GM18502 (cell line): ENCODE measurements at regions not wholly inside any gene's neighbourhood (a gene's known extent, or its start where the extent isn't known, plus 50 kb on each side); places are given as distances from the start of the nearest gene placed in this dataset.

Experiments
- ATAC-seq: cut with Tn5 transposase; IDR thresholded peaks from one replicate; pipeline ENCODE4 v1.9.1; 2021; ENCODE audit warnings: mild to moderate bottlenecking; ENCODE audit not compliant: unreplicated experiment, poor library complexity

- ATAC-seq: no peak
Measured at GRCh38 chr5:35331956-35332950, 102.0 kb upstream of the PRLR start.

DNA sequence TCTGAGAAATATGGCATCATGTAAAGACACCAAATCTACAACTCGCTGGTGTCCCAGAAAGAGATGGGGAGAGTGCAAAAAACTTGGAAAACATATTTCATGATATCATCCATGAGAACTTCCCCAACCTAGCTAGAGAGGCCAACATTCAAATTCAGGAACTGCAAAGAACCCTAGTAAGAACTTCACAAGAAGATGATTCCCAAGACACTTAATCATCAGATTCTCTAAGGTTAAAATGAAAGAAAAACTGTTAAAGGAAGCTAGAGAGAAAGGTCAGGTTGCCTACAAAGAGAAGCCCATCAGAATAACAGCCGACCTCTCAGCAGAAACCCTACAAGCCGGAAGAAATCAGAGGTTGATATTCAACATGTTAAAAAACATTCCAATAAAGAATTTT lies 95.5 kb upstream of the PRLR start:
- no peak for ATAC-seq

- no peak for ATAC-seq
Measured at GRCh38 chr5:35324679-35325078, 94.4 kb upstream of the PRLR start.

DNA sequence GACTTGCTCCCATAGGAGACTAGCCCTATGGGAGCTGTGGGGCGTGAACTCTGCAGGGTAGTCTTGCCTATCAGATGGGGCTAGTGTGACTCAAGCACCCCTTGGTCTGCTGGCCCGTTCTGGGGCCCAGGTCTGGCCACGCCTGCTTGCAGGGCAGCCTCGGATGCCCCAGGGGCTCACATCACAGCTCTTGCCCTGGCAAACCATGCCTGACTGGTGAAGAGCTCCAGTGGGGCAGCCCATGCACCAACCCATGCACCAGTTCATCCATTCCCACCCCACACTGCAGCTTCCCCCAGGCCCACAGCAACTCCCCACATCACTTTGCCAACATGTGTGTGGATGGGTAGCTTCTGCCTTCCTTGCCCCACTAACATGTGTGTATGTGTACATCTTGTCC lies 93.9 kb upstream of the PRLR start:
- no peak for ATAC-seq

GRCh38 chr5:35320029-35320428 lies 89.7 kb upstream of the PRLR start:
- ATAC-seq: peak; percentile 35

- ATAC-seq: peak; percentile 99
Measured at GRCh38 chr5:35319333-35320002, 89.2 kb upstream of the PRLR start.

GRCh38 chr5:35317586-35317985 lies 87.3 kb upstream of the PRLR start:
- ATAC-seq: no peak

GRCh38 chr5:35316611-35317274 lies 86.5 kb upstream of the PRLR start:
- no peak for ATAC-seq

- no peak for ATAC-seq
Measured at GRCh38 chr5:35313291-35313690, 83.0 kb upstream of the PRLR start.

DNA sequence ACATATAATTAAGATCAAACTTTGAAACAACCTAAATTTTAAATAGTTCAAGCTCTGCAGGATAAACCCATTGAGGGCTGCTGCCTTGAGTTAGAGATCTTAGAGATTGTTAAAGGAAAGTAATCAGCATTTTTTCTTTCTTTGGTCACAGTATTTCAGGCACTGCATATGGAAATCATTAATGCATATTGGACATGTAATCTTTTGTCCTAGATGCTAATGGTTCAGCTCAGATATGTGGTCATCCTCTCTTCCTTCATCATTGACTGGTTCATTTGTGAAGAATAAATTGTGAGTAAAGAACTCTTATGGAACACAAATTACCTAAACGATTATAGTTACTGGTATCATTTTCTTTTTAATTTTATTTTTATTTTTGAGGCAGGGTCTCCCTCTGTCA lies 82.0 kb upstream of the PRLR start:
- ATAC-seq: no peak

- no peak for ATAC-seq
Measured at GRCh38 chr5:35309365-35310130, 79.3 kb upstream of the PRLR start.

DNA sequence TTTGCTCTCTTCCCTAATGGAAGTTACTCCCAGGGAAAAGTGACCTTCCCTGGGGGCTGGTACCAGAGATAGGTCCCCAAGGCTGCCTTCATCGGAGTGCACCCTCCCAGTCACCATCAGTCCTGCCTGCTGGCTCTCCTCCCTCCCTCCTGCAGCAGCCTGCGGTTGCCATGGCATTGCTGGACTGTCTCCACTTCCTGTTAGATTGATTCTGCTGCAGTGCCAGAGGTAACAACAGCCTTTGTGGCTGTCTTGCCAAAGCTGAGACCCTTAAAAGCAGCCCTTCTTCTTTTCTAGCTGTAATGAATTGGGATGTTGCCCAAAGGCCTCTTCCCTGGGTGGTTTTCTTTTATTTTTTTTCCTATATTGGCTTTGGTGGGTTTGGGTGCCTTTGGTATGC lies 78.1 kb upstream of the PRLR start:
- no peak for ATAC-seq

GRCh38 chr5:35306716-35307365 lies 76.6 kb upstream of the PRLR start:
- ATAC-seq: no peak

DNA sequence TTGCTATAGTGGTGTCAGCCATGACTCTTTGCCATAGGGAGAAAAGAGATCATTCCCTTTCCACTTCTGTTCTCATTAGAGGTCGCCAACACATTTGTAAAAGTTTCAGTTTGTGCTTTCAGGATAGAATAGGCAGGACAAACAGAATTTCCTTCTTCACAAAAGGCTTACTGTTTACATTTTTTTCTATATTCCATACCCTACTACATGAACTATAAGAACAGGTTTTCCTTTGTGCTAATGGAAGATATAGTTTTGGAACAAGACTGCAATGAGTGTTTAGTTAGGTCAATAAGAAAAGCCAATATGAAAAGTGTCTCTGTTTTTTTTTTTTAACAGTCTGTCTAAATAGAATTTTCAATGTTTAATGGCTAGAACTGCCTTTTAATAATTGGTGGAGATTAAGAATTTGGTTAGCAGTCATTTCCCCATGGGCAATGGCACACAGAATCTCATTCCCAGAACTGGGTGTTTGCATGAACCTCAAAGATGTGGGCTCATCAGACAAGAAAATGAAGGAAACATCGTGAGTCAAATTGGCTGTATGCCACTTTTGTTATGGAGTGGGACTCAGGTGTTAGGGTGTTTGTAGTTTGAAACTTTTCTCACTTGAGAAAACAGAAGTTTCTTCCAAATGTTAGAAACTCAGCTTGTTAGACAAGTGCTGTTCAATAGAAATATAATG lies 75.2 kb upstream of the PRLR start:
- ATAC-seq: no peak

- ATAC-seq: no peak
Measured at GRCh38 chr5:35304291-35304690, 74.0 kb upstream of the PRLR start.

DNA sequence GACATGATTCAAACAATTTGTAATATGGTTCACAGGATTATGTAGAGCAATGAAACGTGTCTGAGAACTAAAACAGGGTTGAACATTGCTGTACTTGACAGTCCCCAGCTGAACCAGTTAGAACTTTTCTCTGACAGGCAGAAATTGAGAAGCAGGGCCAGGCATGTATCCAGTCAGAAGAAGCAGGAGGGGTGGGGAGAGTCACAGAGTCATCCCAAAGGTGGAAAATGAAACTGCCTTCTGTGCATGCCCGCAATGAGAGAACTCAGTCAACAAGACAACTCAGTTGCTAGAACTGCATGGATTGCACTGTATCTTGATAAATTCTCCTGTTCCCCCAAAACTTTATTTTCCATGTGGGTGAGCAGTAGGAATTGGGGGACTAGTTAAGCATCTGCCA lies 72.9 kb upstream of the PRLR start:
- peak; percentile 36 for ATAC-seq

GRCh38 chr5:35302544-35302943 lies 72.3 kb upstream of the PRLR start:
- peak; percentile 94 for ATAC-seq

DNA sequence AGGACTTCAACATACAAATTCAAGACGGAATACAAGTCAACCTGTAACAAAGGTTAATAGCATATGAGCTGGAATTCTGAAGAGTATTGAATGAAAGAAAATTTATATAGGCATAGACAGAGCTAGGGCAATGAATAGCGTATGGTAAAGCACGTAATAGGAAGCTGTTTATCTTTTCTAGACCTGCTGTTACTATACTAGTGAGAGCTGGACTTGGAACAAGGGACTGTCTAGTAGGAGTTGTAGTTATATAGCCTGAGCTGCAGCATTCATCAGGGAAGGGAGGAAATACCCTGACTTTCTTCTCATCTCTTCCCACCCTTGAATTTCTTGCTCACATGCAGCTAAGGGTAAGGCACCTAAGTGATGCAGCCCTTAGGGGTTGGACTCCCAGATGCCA lies 67.5 kb upstream of the PRLR start:
- no peak for ATAC-seq

DNA sequence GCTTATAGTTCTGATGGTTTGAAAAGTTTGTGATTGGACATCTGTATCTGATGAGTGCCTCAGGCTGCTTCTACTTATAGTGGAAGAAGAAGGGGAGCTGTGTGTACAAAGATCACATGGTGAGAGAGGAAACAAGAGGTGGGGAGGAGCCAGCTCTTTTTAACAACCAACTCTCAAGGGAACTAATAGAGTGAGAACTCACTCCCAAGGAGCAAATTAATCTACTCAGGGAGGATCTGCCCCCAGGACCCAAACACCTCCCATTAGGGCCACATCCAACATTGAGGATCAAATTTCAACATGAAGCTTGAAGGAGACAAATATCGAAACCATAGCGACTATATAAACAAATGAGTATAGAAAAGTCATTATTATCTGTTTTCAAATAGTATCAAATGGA lies 64.7 kb upstream of the PRLR start:
- ATAC-seq: no peak
